Stromal cell of bone marrow (primary cell): ENCODE measurements at regions not wholly inside any gene's neighbourhood (a gene's known extent, or its start where the extent isn't known, plus 50 kb on each side); places are given as distances from the start of the nearest gene placed in this dataset.
"Not testable (repeated sequence)": the region's sequence is repeated elsewhere in the genome, so short reads cannot be mapped to it uniquely, and the experiment has no call there.

Source experiments
- DNase-seq: peaks from one replicate; pipeline ENCODE4 v3.0.0-alpha.2; 2012; ENCODE audit warnings: low read depth

DNA sequence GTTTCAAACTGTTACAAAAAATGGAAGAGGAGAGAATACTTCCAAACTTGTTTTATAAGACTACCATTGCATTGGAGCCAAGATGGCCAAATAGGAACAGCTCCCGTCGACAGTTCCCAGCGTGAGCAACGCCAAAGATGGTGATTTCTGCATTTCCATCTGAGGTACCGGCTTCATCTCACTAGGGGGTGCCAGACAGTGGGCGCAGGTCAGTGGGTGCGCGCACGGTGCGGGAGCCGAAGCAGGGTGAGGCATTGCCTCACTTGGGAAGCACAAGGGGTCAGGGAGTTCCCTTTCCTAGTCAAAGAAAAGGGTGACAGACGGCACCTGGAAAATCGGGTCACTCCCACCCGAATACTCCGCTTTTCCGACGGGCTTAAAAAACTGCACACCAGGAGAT, 149.7 kb upstream of the POF1B start:
- DNase-seq = not testable (repeated sequence)

DNA sequence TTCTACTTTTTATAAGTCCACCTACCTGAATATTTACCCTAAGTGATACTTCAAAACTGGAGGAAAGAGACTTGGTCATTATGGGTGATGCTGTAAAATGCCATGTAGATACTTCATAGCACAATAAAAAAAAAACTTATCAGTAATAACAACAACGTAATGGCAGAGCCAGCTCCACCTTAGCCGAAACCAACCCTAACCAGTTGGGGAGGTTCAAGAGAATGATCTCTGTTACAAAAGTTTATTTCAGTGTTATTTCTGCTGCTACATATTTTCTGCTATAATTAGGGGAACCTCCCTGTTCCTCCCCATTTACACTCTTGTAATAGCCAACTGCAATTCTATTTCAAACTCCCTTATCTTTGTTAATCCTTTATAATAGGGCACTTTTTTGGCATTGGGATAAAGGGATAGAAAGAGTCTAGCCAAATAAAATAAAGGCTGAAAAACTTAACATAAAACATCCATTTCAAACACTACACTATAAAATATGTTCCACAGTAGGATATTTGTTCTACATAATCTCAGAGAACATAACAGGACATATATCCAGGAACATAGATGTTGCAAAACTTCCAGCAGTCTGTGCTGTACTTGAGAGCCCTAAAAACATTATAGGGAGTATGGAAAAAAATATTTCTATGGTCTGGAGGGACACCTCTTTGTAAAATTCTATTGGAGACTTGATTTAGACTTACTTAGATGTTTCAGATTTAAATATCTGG, 138.7 kb upstream of the POF1B start:
- no peak for DNase-seq

DNA sequence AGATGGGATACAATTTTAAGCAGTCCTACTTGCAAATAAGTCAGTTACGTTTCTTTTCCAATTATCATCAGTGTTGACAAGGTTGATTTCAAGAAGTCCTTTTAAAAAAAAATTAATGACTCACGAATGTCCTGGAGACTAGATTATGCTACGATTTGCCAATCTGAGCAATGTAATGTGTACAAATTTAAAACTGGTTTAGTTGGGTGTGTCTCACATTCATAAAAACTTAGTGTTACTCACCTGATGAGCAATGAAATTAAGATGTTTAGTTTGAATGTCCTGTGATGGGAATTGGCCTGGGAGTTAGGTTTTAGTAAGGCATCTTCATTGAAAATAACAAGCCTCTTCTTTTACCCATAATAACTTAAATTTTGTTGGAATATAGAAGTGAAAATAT, 136.7 kb upstream of the POF1B start:
- no peak for DNase-seq

DNA sequence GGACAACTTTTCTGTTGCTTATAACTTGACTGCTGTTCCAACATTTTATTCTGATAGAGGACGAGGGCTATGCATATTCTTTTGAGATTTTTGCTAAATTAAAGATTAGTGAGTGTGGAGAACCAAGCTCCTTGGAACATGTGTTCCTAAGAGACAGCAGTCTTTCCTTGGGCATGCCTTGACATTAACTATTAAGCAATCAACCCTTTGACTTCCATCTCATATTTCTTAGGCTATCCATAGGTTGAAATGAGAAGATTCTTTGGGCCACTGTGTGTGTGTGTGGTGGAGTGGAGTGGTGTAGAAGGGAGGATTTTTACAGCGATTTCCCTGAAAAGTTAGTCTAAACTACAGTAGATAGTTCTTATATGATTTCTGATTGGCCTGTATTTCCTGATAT, 127.4 kb upstream of the POF1B start:
- no peak for DNase-seq

DNA sequence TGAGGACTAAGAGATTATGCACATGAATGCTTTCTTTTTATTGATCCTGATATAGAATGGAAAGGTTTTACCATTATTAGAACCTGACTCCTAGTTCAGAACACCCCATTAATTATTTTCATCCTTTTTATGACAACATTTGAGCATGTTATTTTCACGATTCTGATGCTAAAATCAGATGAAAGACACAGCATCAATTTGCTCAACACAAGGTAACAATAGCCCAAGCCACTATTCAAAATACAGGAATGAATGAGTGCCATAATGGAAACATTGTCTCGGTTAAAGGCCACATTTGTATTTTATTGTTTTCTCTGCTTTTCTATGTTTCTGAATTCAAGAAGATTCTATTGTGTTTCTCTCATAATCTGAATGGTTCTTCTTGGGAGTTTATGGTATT, 126.3 kb upstream of the POF1B start:
- DNase-seq = no peak

DNA sequence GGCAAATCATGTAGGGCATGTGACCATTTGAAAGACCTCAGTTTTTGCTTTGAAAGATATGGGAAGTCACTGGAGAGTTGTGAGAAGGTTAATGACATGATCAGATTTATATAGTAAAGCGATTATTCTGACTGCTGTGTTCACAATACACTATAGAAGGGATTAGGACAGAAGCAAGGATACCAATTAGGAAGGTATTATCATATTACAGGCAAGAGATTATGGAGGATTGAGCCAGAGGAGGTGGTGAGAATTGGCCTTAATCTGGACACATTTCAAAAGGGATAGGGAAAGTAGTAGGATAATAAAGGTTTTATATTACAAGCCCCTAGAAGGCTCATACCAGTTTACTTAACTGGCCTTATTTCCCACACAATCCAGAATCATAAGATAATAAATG, 124.9 kb upstream of the POF1B start:
- no peak for DNase-seq

DNA sequence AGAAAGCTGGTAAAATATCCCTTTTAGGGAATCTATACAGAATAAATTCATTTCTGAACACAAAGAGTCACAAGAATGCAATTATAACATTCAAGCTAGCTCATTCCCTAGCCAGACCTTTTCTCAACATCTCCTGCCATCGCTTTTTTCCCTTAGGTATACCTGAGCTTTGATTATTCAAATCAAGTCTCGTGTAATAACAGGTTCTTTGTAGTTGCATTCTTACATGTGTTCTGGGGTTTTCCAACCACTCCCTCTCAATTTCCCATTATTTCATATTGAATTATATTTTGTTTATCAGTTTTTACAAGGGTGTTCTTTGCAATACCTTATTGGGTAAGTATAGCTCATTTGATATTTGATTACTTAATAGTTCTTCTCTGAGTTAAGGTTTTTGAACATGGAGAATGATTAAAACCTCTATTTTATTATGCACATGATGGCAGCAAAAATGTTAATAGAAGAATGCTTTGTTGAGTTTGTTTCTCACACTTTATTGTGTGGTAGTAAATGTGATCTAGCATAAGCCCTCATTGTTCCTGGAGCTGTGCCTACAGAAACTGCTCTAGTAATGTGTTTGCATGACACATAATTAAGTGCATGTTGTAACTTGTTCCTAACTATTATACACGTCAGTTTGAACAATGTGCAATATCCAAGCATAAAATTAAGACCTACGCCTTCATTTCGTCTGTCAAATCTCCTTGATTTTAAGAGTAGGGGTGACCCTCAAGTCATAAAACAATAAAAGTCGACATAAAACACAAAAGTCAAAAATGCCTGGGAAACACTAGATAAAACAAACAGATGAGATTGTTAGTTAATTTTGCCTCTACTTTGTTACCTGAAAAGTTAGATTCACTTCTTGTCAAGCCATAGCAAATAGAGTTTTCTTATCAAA, 124.0 kb upstream of the POF1B start:
- no peak for DNase-seq

DNA sequence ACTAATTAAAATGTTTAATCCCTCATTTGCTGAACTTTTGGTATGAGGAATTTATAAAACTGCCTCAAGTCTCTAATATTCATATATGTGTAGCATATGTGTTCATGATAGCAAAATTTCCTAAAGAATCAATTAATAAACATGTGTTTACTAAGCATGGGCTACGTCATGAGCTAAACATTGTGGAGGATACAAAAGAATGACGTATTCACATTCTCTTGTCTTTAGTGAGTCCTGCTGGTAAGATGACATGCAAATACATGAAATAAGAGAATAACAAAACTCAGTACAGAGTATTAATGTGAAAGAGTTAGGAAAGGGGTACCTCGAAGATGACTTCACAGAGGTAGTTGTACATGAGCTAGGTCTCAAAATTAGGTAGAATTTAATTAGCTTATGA, 121.9 kb upstream of the POF1B start:
- DNase-seq = no peak

DNA sequence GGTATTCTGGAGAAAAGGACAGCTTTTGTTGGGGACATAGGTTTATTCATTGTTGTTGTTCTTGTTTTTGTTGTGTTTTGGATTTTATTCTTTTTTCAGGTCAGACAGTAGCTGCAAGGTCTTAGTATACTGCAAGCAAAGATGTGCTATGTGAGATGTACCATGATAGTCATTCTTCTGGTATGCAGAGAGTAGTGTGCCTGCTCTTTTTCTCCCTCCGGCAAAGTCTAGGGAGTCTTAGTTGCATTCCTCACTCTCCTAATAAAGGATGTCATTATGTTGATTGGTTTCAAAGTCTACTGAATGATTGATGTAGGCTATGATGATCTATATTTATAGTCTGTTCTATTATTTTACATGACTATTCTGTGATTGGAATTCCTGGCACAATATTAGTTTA, 119.9 kb upstream of the POF1B start:
- DNase-seq = no peak

DNA sequence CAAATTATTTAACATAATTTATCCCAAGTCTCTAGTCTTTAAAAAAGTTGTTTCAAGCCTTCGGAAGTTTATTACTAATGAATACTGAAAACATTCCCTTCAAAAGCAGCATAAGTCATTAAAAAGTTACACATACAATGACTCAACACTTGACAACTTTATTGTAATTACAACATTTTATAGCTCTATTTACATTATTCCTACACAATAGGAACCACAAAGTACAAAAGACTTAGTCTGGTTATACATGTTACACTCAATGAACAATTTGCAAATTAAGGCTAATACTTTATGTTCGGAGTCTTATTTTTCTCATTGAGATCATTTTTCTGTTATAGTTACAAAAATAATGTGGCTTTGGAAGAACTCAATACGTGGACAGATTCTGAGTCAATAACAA, 114.4 kb upstream of the POF1B start:
- no peak for DNase-seq

DNA sequence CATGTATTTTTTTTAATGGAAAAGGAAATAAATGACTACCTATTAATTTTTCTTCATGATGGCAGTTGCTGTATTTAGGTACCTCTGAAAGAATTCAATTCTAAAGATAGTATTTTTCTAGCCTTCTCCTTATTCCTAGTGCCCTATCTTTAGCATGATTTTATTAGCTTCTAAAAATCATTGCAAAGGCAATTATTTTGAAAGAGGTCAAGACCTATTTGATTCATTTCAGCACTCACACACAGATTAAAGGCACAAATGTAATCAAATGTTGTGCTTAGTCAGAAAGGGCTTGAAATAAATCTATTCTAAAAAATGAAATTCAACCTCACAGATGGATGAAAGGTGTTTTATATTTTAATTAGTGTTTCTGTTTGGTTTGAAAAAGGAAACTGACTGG, 74.8 kb upstream of the POF1B start:
- no peak for DNase-seq

DNA sequence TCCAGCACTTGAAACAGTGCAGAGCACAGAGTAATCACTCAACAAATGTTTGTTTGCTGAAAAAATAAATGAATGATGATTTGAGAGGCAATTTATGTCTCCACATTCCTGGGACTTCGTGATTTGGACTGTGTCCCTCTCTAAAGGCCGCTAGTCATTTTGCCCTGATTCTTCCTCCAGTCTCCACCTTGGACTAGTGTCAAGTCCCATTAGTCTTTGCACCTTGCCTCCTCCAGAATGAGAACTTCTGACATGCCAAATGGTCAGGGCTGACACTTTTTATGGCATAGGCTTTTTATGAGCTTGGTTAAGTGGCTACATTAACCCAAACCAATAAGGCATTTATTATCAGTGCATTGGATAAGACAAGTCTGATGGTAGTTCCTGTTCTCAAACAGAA, 65.1 kb upstream of the POF1B start:
- DNase-seq = no peak
